Activated CD8-positive, alpha-beta T cell treated with anti-CD3 and anti-CD28 coated beads for 36 hours (primary cell): ENCODE measurements at regions not wholly inside any gene's neighbourhood (a gene's known extent, or its start where the extent isn't known, plus 50 kb on each side); places are given as distances from the start of the nearest gene placed in this dataset.

Experiments
- ATAC-seq: fragments of 200-7000 bp; cut with Tn5 transposase; one replicate; pipeline ENCODE4 v1.10.0; 2021; ENCODE audit warnings: mild to moderate bottlenecking, moderate library complexity
- CTCF ChIA-PET: fragments of 350-600 bp; sonication (Branson Sonifier 250); formaldehyde crosslinking; loops from one replicate; lab custom pipeline; 2021; ENCODE audit warnings: antibody characterized with exemption; lab: Charles Lee
- POLR2A ChIA-PET: fragments of 350-600 bp; sonication (Branson Sonifier 250); formaldehyde crosslinking; loops from one replicate; lab custom pipeline; 2021; ENCODE audit warnings: antibody characterized with exemption; lab: Charles Lee
- DNase-seq: peaks from one replicate; pipeline ENCODE4 v3.0.0-alpha.2; 2020
- H3K27ac Mint-ChIP-seq: one replicate; pipeline ENCODE4 v1.8.0; 2021; ENCODE audit warnings: mild to moderate bottlenecking, mixed read lengths
- H3K27me3 Mint-ChIP-seq: one replicate; pipeline ENCODE4 v1.8.0; 2021; ENCODE audit warnings: mixed read lengths
- H3K36me3 Mint-ChIP-seq: one replicate; pipeline ENCODE4 v1.8.0; 2021; ENCODE audit warnings: low read depth, mixed read lengths
- H3K4me1 Mint-ChIP-seq: one replicate; pipeline ENCODE4 v1.8.0; 2021; ENCODE audit warnings: low read depth, mixed read lengths
- H3K4me3 Mint-ChIP-seq: one replicate; pipeline ENCODE4 v1.8.0; 2021; ENCODE audit warnings: mild to moderate bottlenecking, moderate library complexity, mixed read lengths
- H3K9me3 Mint-ChIP-seq: one replicate; pipeline ENCODE4 v1.8.0; 2021; ENCODE audit warnings: mixed read lengths
- intact Hi-C: fragments of 100-400 bp; cut with micrococcal nuclease; formaldehyde crosslinking; loops from one replicate; pipeline ENCODE4 v1.10.0; 2022
- TF ChIP-seq, protein P1 (sequence below): fragments of 200-600 bp; IDR thresholded peaks from one replicate; pipeline ENCODE4 v1.8.0; 2022; ENCODE audit warnings: antibody characterized with exemption, mild to moderate bottlenecking

DNA sequence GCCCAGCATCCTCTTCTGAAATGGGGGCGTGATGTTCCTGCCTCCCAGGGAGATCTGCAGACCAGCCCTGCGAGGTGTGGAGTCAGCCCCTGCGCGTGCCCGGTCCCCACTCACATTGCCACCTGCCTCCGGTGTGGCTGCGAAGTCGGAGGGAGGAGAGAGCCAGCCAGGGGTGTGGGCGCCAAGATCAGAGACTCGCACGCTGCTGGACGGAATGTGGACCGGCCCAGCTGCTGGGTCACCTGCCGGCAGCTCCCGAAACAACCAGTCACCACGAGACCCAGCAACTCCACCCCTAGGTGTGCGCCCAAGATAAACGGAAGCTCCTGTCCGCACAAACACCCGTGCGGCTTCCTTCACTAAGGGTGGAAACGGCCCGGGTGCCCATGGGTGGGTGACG, 51.1 kb upstream of the EGFL7 start:
- no peaks in the 10 kb centered on the region for H3K4me1 Mint-ChIP-seq
- no peaks in the 10 kb centered on the region for H3K9me3 Mint-ChIP-seq
- ChIA-PET POLR2A (interaction anchor here (1.1 kb wide), 1 partner anchor 9 kb away, joined by 3 read pairs; no protein-coding TSS in a partner anchor), CTCF (no interaction called here)
- ATAC-seq = no peak
- TF ChIP-seq, protein P1, sequence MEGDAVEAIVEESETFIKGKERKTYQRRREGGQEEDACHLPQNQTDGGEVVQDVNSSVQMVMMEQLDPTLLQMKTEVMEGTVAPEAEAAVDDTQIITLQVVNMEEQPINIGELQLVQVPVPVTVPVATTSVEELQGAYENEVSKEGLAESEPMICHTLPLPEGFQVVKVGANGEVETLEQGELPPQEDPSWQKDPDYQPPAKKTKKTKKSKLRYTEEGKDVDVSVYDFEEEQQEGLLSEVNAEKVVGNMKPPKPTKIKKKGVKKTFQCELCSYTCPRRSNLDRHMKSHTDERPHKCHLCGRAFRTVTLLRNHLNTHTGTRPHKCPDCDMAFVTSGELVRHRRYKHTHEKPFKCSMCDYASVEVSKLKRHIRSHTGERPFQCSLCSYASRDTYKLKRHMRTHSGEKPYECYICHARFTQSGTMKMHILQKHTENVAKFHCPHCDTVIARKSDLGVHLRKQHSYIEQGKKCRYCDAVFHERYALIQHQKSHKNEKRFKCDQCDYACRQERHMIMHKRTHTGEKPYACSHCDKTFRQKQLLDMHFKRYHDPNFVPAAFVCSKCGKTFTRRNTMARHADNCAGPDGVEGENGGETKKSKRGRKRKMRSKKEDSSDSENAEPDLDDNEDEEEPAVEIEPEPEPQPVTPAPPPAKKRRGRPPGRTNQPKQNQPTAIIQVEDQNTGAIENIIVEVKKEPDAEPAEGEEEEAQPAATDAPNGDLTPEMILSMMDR = no peak
- H3K27me3 Mint-ChIP-seq = no peaks in the 10 kb centered on the region
- H3K4me3 Mint-ChIP-seq = no peak overlapping the region
- DNase-seq = no peak
- no peaks in the 10 kb centered on the region for H3K36me3 Mint-ChIP-seq
- no peak overlapping the region for H3K27ac Mint-ChIP-seq
- intact Hi-C loops = no loop called here

DNA sequence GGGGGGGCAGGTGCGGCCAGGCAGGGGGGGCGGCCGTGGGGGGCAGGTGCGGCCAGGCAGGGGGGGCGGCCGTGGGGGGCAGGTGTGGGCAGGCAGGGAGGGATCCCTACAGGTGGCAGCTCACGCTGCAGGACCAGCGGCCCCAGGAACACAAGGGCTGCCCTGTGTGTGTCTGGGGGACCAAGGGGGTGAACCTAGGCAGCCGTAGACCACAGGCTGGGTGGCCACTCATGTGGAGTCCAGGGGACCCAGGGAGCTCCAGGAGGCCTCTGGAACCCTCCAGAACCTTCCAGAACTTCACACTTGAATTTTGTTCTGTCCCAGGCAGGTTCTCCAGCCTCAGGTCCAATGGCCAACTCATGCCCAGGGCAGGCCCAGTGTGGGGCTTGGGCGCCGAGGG, 51.6 kb upstream of the EGFL7 start:
- intact Hi-C loops = no loop called here
- no peak for DNase-seq
- TF ChIP-seq, protein P1 = no peak
- POLR2A ChIA-PET = interaction anchor here (1.1 kb wide), 1 partner anchor 9 kb away, joined by 3 read pairs; no protein-coding TSS in a partner anchor
- no peaks in the 10 kb centered on the region for H3K9me3 Mint-ChIP-seq
- H3K4me3 Mint-ChIP-seq = no peak overlapping the region
- no peaks in the 10 kb centered on the region for H3K27me3 Mint-ChIP-seq
- CTCF ChIA-PET = no interaction called here
- H3K36me3 Mint-ChIP-seq = no peaks in the 10 kb centered on the region
- H3K27ac Mint-ChIP-seq = no peak overlapping the region
- H3K4me1 Mint-ChIP-seq = no peaks in the 10 kb centered on the region
- ATAC-seq = no peak

GRCh38 chr9:136610426-136610825, 52.3 kb upstream of the EGFL7 start:
- Mint-ChIP-seq H3K9me3 (no peaks in the 10 kb centered on the region), H3K27me3 (peaks cover 3% of the 10 kb centered on the region), H3K4me1 (no peaks in the 10 kb centered on the region), H3K27ac (no peak overlapping the region), H3K36me3 (no peaks in the 10 kb centered on the region), H3K4me3 (no peak overlapping the region)
- TF ChIP-seq, protein P1 = no peak
- ChIA-PET CTCF (interaction anchor here (0.9 kb wide), 1 partner anchor 122 kb away, joined by 3 read pairs; no protein-coding TSS in a partner anchor), POLR2A (interaction anchor here (1.1 kb wide), 1 partner anchor 8 kb away, joined by 3 read pairs; no protein-coding TSS in a partner anchor)
- ATAC-seq = no peak
- intact Hi-C loops = no loop called here
- DNase-seq = no peak

- DNase-seq (no peak), ATAC-seq (no peak)
- POLR2A ChIA-PET = no interaction called here
- Mint-ChIP-seq H3K4me3 (no peak overlapping the region), H3K27me3 (peaks cover 3% of the 10 kb centered on the region), H3K4me1 (no peaks in the 10 kb centered on the region), H3K36me3 (no peaks in the 10 kb centered on the region), H3K27ac (no peak overlapping the region), H3K9me3 (no peaks in the 10 kb centered on the region)
- intact Hi-C loops = no loop called here
- TF ChIP-seq, protein P1 = no peak
- CTCF ChIA-PET = interaction anchor here (0.9 kb wide), 1 partner anchor 121 kb away, joined by 3 read pairs; no protein-coding TSS in a partner anchor
Measured at GRCh38 chr9:136609838-136610311, 52.8 kb upstream of the EGFL7 start.

DNA sequence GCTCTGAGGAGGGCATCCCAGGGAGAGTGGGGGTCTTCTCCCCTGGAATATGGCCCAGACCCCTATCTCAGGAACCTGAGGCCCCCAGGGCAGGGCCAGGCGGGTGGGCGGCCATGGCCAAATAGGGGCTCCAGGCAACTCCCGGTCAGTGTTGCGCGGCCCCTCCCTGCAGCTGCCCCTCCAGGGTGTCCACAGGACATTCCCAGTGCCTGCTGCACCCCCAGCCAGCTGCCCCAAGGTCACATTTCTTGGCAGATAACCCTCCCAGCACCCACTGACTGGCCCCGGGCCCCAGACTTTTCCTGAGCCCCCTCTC, 53.6 kb upstream of the EGFL7 start:
- no peak overlapping the region for H3K4me3 Mint-ChIP-seq
- ChIA-PET POLR2A (no interaction called here), CTCF (no interaction called here)
- ATAC-seq = no peak
- H3K27ac Mint-ChIP-seq = no peak overlapping the region
- peaks cover 3% of the 10 kb centered on the region for H3K27me3 Mint-ChIP-seq
- no peaks in the 10 kb centered on the region for H3K36me3 Mint-ChIP-seq
- no peaks in the 10 kb centered on the region for H3K4me1 Mint-ChIP-seq
- intact Hi-C loops = no loop called here
- TF ChIP-seq, protein P1 = no peak
- H3K9me3 Mint-ChIP-seq = no peaks in the 10 kb centered on the region
- DNase-seq = no peak
